ENCODE measurements at regions not wholly inside any gene's neighbourhood (a gene's known extent, or its start where the extent isn't known, plus 50 kb on each side); places are given as distances from the start of the nearest gene placed in this dataset.

DNA sequence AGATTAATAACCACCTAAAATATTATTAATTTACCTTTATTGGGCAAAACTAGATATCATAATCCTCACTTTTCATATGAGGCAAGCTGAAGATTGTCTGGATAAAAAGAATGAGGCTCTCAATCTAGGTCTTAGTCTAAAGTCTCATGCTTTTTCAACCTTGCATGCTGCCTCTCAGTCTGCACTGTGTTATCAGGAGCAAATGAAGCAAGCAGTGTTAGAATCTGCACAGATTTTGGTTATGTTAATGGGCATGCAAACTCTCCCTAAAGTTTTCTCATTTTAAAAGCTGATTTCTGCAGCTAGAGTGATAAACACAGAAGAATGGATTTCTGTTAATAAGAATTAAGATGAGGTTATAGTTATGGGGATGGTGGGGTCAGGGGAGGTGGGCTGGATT, 350.7 kb upstream of the C11orf87 start:
- ATAC-seq (ENCODE audit: low read depth) (no peak), DNase-seq (ENCODE audit: low spot score) (no peak)
- TF ChIP-seq, protein P1, sequence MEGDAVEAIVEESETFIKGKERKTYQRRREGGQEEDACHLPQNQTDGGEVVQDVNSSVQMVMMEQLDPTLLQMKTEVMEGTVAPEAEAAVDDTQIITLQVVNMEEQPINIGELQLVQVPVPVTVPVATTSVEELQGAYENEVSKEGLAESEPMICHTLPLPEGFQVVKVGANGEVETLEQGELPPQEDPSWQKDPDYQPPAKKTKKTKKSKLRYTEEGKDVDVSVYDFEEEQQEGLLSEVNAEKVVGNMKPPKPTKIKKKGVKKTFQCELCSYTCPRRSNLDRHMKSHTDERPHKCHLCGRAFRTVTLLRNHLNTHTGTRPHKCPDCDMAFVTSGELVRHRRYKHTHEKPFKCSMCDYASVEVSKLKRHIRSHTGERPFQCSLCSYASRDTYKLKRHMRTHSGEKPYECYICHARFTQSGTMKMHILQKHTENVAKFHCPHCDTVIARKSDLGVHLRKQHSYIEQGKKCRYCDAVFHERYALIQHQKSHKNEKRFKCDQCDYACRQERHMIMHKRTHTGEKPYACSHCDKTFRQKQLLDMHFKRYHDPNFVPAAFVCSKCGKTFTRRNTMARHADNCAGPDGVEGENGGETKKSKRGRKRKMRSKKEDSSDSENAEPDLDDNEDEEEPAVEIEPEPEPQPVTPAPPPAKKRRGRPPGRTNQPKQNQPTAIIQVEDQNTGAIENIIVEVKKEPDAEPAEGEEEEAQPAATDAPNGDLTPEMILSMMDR (IDR thresholded peaks at IDR 0.05; ENCODE audit: poor library complexity, severe bottlenecking) = no peak

DNA sequence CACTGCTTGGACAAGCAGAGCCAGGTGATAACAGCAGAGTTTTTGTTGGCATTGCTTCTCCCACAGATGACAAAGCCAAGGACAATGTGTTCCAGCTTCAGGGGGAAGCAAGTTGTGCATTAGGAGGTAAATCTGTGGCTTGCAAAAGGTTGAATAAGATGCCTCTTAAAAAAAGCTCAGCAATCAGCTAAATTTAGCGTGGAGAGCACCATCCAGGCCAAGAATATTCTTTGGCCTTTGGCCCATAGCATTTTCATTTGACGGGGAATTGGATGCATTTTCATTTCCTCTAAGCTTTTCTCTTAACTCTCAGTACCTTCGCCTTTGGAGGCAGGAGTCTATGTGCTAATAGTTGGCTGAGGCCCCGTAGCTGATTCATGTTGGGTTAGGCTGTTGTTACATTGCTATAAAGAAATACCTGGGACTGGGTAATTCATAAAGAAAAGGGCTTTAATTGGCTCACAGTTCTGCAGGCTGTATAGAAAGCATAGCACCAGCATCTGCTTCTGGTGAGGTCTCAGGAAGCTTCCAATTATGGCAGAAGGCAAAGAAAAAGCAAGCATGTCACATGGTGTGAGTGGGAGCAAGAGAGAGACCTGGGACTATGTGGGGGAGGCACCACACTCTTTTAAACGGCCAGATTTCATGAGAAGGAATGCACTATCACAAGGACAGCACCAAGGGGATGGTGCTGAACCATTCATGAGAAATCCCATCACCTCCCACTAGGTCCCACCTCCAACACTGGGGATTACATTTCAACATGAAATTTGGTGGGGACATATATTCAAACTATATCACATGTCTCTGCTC, 350.1 kb upstream of the C11orf87 start:
- peak; percentile 70 for ATAC-seq (ENCODE audit: low read depth)
- Histone ChIP-seq H3K9me3 (ENCODE audit: severe bottlenecking) (no peaks in the 10 kb centered on the region), H3K36me3 (ENCODE audit: low read depth) (no peaks in the 10 kb centered on the region), H3K4me1 (ENCODE audit: insufficient read depth, poor library complexity, severe bottlenecking) (no peaks in the 10 kb centered on the region), H3K27me3 (ENCODE audit: insufficient read depth, poor library complexity, severe bottlenecking) (no peaks in the 10 kb centered on the region), H3K4me3 (ENCODE audit: severe bottlenecking) (no peak overlapping the region), H3K27ac (ENCODE audit: poor library complexity, severe bottlenecking) (no peak overlapping the region)
- TF ChIP-seq, protein P1 (IDR thresholded peaks at IDR 0.05; ENCODE audit: poor library complexity, severe bottlenecking) = no peak
- DNase-seq (ENCODE audit: low spot score) = no peak

More for the DNA sequence above, 350.7 kb upstream of the C11orf87 start:
- no peak overlapping the region for H3K4me3 ChIP-seq (ENCODE audit: severe bottlenecking)
- H3K4me1 ChIP-seq (ENCODE audit: insufficient read depth, poor library complexity, severe bottlenecking) = no peaks in the 10 kb centered on the region
- no peaks in the 10 kb centered on the region for H3K9me3 ChIP-seq (ENCODE audit: severe bottlenecking)
- no peak overlapping the region for H3K27ac ChIP-seq (ENCODE audit: poor library complexity, severe bottlenecking)
- H3K27me3 ChIP-seq (ENCODE audit: insufficient read depth, poor library complexity, severe bottlenecking) = no peaks in the 10 kb centered on the region
- no peaks in the 10 kb centered on the region for H3K36me3 ChIP-seq (ENCODE audit: low read depth)

DNA sequence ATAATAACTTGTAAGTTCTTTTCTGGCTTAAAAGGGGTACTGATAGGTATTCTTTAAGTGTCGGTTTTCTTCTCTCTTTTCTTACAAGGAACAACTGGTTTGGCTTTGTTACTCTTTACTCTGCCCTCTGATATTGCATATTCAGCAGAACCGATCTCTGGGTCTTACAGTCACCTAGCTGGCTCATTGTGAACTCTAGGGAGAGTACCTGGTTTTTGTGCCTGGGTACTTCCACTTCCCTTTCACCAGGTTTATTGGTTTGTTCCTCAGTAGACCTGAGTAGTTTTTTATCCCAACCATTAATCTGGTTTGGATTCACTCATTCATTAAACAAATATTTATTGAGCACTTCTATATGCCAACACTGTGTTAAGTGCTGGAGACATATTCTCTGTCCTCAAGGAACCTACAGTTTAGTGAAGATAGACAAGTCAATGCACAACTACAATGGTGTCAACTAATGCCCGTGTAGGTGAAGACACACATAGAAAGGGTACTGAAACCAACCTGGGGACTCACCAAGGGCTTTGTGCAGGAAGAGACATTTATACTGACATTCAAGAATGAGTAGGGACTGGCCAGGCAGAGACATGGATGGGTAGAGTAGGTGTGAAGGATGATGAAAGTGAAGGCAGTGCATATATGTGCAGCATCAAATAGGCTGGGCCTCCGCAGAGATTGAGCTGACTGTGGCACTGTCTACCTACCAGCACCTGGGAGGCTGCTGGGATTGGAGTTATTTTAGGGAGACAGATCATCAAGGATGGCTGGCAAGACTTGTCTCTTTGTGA, 348.8 kb upstream of the C11orf87 start:
- Histone ChIP-seq H3K9me3 (ENCODE audit: severe bottlenecking) (no peaks in the 10 kb centered on the region), H3K27ac (ENCODE audit: poor library complexity, severe bottlenecking) (no peak overlapping the region), H3K4me3 (ENCODE audit: severe bottlenecking) (no peak overlapping the region), H3K4me1 (ENCODE audit: insufficient read depth, poor library complexity, severe bottlenecking) (no peaks in the 10 kb centered on the region), H3K36me3 (ENCODE audit: low read depth) (no peaks in the 10 kb centered on the region), H3K27me3 (ENCODE audit: insufficient read depth, poor library complexity, severe bottlenecking) (no peaks in the 10 kb centered on the region)
- DNase-seq (ENCODE audit: low spot score) (no peak), ATAC-seq (ENCODE audit: low read depth) (no peak)
- TF ChIP-seq, protein P1 (IDR thresholded peaks at IDR 0.05; ENCODE audit: poor library complexity, severe bottlenecking) = no peak

- TF ChIP-seq, protein P1 (IDR thresholded peaks at IDR 0.05; ENCODE audit: poor library complexity, severe bottlenecking) = no peak
- no peaks in the 10 kb centered on the region for H3K9me3 ChIP-seq (ENCODE audit: severe bottlenecking)
- no peaks in the 10 kb centered on the region for H3K36me3 ChIP-seq (ENCODE audit: low read depth)
- H3K4me1 ChIP-seq (ENCODE audit: insufficient read depth, poor library complexity, severe bottlenecking) = no peaks in the 10 kb centered on the region
- H3K4me3 ChIP-seq (ENCODE audit: severe bottlenecking) = no peak overlapping the region
- no peaks in the 10 kb centered on the region for H3K27me3 ChIP-seq (ENCODE audit: insufficient read depth, poor library complexity, severe bottlenecking)
- H3K27ac ChIP-seq (ENCODE audit: poor library complexity, severe bottlenecking) = no peak overlapping the region
- ATAC-seq (ENCODE audit: low read depth) (no peak), DNase-seq (ENCODE audit: low spot score) (no peak)
Observed at GRCh38 chr11:109075976-109076375, 346.0 kb upstream of the C11orf87 start.
